HG02973 (cell line): ENCODE measurements at regions not wholly inside any gene's neighbourhood (a gene's known extent, or its start where the extent isn't known, plus 50 kb on each side); places are given as distances from the start of the nearest gene placed in this dataset.

Experiments used
- ATAC-seq: cut with Tn5 transposase; IDR thresholded peaks from one replicate; pipeline ENCODE4 v1.9.1; 2021; ENCODE audit warnings: moderate library complexity; ENCODE audit not compliant: unreplicated experiment

DNA sequence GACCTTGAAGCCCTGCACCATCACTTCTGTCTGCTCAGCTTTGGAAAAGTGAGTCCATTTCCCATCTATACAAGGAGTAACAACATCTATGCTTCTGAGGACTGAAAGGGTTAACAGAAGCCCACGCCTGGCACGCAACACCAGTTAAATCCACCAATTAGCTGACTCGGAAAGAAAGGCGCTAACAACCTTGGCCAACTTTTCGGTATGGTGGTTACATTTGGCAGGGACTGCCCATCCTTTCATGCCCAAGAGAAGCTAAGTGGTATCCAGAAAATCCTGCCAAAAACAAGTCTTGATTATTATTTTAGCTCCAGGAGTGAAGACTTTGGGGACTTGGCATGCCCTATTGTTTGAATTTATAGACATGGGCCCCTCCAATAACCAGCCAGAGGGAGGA lies 202.3 kb upstream of the RPL38 start:
- ATAC-seq = no peak

- ATAC-seq = no peak
Observed at GRCh38 chr17:74002241-74002640, 201.2 kb upstream of the RPL38 start.

GRCh38 chr17:74004056-74004455 lies 199.4 kb upstream of the RPL38 start:
- ATAC-seq = no peak

DNA sequence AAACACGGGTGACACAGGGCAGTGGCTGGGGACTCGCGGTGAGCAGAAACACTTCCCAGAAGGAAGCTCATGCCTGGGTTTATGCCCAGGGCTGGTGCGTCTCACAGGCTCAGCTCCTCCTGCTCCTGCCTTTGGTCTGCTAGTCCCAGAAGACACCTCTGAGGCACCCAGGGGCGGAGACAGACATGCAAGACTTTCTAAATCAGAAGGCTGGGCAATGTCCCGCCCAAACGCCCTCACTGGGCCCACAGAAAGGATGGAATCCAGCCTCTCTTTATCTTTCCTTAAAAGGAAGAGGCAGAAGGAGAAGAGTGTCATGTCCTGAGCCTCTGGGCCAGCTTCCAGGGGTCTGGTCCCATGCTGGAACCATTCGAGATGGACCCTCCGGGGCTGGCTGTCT lies 197.7 kb upstream of the RPL38 start:
- no peak for ATAC-seq

DNA sequence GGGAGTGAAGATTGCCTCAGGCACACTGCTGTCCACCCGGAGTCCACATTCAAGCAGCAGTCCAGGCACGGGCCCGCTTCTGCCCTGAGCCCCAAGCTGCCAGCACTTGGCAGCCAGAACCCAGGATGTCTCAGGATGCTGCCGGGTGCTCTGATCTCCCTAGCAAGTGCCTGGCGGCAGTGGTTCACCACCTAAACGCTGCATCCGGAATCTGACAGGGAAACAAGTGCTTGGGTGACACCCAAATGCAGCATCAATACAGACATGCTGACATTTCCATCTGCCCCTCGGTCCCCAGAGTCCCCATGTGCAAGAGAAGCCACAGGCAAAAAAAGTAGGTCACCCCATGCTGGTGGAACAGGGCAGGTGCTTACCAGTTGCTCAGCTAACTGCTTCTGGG lies 197.1 kb upstream of the RPL38 start:
- ATAC-seq = no peak

DNA sequence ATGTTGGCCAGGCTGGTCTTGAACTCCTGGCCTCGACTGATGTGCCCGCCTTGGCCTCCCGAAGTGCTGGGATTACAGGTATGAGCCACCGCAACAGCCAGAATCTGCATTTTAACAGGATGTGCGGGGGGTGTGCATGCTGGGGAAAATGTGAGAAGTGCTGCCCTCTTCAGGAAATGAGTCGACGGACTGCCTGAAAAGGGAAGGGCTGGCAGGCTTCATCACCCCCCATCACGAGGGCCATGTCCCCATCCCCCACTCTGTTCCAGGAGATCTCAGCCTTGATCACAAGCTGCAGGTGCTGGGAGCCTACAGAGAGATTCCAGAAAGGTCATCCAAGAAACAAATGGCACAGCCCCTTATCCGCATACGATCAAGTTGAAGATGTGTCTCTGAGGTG lies 195.3 kb upstream of the RPL38 start:
- no peak for ATAC-seq

- ATAC-seq = no peak
Observed at GRCh38 chr17:74009056-74009625, 194.3 kb upstream of the RPL38 start.

GRCh38 chr17:74010903-74011302 lies 192.6 kb upstream of the RPL38 start:
- no peak for ATAC-seq

- no peak for ATAC-seq
Observed at GRCh38 chr17:74011966-74012365, 191.5 kb upstream of the RPL38 start.

GRCh38 chr17:74012465-74012864 lies 191.0 kb upstream of the RPL38 start:
- no peak for ATAC-seq

DNA sequence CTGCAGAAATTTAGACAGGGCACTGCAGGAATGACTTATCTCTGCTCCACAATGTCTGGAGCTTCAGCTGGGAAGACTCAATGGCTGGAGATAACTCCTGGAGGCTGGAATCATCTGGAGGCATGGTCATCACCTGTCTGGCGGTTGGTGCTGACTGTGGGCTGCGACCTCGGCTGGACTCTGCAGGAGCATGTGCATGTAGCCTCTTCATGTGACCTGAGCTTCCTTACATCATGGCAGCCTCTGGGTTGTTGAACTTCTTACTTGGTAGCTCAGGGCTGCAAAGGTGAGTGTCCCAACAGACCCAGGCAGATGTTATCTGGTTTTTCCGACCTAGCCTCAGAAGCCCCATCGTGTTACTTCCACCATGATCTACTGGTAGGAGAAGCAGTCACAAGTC lies 188.2 kb upstream of the RPL38 start:
- no peak for ATAC-seq

DNA sequence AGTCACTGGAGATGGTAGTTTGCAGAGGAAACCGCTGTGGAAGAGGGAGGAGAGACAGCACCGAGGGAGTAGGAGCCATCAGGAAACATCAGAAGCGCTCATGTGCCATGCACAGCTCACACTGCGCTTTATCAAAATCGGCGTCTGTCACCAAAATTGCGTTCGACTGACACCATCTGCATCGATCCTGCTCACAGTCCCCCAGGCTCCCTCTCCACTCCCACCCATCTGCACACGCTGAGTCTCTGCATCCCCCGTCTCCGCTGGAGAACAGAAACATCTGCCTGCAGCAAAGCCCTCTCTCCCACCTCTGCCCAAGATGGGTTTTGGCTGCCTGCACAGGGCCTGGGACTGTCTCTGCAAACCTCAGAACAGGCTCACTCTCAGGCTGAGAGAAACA lies 187.5 kb upstream of the RPL38 start:
- ATAC-seq = no peak

DNA sequence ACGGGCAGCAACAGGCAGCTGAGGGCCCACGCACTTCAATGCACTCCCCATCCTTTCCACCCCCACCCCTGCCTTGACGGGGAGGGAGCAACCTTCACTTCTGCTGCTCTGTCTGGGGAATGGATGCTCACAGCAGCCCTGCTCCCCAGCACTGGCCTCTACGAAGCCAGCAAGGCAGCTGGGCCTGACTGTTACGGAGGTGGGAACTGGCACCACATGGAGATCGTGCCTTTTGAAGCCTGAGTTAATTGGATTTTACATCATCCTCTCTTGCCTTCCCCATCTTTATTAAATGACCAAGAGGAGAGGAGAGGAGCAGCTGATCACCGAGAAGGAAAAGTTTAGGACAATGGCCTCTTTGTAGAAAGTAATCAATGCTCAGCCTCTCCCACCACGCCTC lies 187.0 kb upstream of the RPL38 start:
- no peak for ATAC-seq

DNA sequence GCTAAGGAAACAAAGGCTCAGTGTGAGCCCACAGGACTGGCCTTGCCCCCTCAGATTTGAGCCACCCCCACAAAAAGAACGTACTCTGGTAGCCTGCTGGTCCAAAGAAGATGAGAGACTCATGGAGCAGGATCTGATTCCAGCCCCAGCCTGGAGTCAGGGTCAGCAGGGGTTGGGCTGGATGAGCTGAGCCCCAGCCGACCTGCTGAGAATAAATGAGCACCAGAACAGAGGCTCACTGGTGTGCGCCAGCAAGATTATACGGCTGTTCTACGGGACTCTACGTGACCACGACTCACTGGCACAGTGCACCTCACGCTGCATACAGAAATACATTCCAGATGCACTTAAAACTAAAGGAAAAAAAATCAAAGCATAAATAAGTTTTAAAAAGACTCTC lies 186.0 kb upstream of the RPL38 start:
- ATAC-seq = no peak

DNA sequence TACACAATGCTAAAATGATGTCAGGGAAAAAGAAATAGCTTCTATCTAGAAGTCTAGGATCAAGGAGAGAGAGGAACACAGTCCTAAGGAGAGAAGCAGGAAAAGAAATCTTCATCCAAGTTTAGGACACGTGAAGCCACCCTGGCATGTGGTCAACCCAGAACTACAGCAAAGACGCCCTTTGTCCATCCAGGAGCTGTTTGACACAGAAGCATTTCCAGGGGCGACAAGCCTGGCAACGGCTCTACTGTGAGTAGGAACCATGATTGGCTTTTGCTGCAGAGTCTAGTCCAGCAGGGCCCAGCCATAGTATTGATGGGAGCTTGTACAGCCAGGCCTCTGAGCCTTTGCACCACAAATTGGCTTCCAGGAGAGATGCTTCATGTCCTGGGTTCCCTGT lies 185.4 kb upstream of the RPL38 start:
- no peak for ATAC-seq

DNA sequence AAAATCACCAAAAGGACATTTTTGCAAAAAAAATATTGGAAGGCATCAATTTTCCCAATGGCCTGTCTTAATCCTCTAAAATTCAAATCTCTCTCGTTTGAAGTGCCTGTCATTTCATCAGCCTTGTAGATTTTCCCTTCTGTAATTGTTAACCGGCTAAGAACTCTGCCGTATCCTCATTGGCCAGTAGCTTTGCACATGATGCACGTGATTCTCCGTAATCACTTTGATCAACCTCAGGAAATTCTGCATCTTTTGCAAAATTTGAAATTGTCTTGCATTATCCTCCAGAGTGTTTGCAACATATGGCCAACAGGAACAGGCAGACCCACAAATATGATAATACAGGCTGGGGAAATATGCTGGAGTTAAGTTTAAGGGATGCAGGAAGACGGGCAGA lies 184.2 kb upstream of the RPL38 start:
- ATAC-seq = no peak

DNA sequence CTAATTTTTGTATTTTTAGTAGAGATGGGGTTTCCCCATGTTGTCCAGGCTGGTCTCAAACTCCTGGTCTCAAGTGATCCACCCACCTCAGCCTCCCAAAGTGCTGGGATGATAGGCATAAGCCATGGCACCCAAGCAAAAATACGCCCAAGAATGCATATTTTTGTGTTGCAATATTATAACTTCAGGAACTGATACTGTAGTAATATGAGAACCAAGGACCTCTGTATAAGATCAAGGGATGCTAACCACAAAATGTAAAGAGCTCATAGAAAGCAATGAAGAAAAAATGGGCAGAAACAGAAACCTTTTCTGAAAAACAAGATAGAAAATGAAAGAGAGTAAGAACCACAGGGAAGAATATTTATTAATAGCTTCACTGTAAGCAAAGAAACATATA lies 183.6 kb upstream of the RPL38 start:
- ATAC-seq = no peak

DNA sequence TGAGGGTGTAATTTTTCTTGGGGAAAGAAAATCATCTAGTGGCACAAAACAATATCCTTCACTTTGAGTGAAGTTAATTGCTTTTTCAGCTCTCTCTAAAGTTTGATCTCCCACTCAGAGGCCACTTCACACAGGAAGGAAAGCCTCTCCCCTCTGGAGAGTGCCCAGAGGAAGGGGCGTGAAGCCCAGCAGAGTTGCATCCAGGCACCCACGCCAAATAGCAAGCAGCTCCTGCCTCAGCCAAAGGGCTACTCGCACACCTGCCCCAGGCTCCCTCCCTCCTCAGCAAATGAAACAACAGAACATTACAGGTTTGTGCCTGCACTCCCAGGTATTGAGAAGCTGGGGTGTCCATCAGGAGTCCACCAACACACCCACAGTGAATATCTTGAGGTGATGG lies 183.0 kb upstream of the RPL38 start:
- no peak for ATAC-seq

DNA sequence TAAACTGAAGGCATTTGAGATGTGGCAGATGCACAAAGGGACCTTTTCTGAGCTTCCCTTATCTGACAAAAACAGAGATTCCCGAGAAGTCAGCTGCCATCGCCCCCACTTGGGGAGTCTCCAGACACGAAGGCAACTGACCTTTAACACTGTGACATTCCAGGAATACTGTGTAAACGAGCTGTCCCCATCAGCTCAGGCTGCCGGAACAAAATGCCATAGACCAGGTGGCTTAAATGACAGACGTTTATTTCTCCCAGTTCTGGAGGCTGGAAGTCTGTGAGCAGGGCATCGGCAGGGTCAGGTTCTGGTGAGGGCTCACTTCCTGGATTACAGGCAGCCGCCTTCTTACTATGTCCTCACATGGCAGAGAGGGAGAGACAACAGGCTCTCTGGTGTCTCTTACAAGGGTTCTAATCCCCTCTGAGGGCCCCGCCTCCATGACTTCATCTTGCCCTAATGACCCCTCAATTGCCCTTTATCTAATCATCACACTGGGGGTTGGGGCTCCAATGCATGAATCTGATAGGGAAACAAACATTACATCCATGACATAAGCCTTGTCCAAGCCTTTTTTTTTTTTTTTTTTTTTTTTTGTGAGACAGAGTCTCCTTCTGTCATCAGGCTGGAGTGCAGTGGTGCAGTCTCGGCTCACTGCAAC lies 178.5 kb upstream of the RPL38 start:
- ATAC-seq = no peak

- no peak for ATAC-seq
Observed at GRCh38 chr17:74027444-74027843, 176.0 kb upstream of the RPL38 start.

DNA sequence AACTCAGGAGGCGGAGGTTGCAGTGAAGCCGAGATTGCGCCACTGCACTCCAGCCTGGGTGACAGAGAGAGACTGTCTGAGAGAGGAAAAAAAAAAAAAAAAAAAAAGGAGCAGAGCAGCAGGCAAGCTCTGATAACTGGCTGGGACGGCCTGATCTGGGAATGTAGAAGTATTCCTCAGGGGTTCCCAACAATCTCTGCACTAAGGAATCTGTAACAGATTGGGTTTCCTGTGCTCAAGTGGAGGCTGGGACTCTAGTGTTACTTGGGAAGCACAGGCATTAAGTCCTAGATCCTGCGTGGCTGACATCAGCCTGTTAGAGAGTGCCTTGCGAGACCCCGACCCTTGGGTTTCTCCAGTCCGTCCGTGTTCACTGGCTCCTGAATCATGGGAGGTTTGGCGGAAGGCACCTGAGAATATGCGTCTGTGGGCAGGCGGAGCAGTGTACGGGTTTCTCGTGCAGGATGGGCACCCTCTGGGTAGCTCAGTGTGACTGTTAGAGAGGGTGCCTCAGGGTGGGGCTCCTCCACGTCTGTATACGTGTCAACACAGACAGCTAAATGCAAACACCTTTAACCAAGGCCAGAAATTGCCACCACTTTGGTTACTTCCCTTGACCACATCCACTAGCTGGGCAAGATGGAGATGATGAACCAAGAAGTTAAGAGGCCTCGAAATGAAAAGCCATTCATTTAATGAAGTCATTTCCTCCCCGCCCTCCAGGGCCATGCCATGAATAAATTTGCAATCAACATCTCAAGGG lies 174.9 kb upstream of the RPL38 start:
- ATAC-seq = no peak

DNA sequence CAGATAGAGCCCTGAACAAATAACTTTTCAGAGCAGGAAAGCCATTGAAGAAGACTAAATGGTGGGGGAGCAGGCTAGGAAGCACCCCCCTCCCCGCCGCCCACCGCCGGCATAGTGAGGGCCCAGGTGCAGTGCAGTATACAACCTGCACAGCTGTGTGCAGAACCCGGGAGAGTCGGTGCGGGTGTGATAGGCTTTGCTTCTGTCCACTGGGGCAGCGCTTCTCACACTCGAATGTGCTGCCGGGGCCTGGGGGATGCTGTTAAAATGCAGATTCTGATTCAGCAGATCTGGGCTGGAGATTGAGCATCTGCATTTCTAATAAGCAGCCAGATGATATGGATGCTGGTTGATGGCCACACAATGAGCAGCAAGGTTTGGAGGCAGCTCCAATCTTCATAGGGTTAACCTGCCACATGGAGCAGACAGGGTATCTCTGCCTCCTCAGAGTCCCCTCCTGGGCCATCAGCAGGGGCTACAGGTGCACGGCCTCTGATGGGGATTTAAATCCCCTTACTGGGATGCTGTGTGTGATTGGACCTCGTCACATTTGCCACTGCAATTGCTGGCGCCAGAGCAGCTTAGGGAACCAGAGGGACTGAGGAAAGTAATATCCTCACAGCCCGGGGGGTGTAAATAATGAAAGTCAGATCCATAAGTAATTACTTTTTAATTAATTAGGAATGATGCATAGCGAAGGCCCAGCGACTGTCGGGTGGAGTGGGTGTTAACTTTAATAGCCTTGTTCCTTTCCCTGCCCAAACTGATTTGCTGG lies 172.0 kb upstream of the RPL38 start:
- ATAC-seq = no peak
